ENCODE measurements at regions not wholly inside any gene's neighbourhood (a gene's known extent, or its start where the extent isn't known, plus 50 kb on each side); places are given as distances from the start of the nearest gene placed in this dataset.
"Not testable (repeated sequence)": the region's sequence is repeated elsewhere in the genome, so short reads cannot be mapped to it uniquely, and the experiment has no call there.

DNA sequence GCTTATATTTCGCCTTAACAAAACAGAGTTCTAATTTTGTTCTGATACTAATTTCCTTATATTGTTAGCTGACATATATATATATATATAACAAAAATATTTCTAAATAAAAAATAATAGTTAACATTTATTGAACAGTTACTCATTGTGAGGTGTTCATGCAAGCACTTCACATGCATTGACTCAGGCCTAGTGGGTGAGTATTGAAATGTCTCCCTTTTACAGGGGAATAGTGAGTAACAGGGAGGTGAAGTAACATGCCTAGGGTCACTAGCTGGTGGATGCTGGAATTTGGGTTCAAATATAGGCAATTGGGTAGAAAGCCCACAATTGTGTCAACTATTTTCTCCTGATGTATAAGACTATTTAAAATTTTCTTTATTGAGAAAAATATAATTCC lies 102.6 kb upstream of the ZPLD1 start:
- DNase-seq (ENCODE audit: low read depth), result no peak

DNA sequence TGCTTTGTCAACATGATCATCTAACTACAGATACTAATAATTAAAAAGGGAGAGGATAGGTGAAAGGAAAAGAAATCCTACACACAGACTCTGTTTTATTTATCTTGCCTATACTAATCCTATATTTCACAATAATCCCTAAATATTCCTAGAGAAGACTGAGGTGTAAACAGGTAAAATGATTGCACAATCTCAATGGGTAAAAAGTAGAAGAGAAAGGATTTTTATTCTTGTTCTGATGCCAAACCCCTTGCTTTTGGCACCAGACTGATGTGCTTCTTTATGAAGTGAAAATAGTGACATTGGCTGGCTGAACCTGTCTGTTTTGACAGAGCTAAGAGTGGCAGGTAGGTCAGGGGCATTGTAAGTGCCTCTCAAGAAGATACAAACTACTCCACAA lies 101.9 kb upstream of the ZPLD1 start:
- no peak for DNase-seq (ENCODE audit: low read depth)

DNA sequence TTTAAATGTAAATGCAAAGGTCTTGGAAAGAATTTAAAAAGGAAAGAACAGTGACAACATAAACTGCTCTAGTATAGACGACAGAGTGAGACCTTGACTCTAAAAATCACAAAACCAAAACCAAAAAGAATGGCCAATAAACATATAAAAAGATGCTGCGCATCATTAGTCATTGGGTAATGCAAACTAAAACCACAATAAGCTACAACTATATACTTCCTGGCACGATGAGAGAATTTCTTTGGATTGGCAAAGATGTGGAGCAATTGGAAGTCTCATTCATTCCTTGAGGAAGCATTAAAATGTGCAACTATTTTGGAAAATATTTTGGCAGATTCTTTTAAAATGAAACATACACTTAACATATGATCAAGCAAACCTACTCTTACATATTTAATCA lies 98.7 kb upstream of the ZPLD1 start:
- no peak for DNase-seq (ENCODE audit: low read depth)

DNA sequence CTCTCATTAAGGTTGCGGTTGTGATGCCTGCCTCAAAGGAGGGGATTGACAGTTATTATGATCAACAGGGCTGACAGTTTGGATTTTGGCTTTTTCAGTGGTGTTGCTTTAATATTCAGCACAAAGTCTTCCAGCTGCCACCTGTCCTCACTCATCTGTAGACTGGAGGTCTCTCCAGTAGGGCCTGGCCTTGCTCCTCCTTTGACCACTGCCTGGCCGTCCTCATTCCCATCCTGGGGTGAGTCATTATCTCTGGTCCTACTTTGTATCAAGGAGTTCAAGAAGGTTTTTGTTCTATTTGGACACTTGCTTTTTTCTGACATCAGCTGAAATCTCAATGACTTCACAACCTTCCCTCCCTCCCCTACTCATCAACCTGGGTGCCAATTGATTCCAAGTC lies 95.1 kb upstream of the ZPLD1 start:
- DNase-seq (ENCODE audit: low read depth), result no peak

DNA sequence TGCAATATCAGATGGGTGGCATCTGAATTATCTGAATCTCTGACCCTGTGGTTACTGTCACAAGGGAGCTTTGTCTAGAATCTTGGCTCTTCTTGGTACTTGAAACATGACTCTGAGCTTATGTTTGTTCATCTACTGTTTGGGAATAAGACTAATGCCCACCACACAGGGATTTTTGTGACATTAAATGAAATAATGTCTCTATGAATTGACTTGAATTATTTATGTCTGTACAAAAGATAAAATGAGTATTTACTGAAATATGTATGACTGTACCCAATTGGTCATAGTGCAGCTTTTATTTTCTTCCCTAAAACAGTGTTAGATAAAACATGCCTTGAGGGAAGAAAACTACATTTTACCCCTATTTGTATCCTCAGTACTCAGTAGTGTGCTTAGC lies 87.9 kb upstream of the ZPLD1 start:
- DNase-seq (ENCODE audit: low read depth), result no peak

DNA sequence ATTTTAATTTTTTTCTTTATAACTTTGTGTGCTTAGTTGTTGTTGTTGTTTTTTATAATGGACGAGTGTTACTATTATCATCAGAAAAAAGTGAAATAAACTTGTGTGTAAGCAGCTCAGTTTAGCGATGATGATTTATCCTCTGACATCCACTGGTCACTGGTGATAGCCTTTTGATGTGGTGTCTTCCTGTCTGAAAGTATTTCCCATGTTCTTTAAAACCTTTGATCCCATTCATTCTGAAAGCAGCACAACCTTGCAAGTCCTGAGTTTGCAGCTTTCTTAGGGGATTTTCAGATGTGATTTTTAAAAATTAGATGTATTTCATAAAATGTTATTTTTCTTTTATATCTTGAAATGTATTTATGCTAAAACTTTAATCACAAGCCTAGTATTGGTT lies 85.9 kb upstream of the ZPLD1 start:
- no peak for DNase-seq (ENCODE audit: low read depth)

DNA sequence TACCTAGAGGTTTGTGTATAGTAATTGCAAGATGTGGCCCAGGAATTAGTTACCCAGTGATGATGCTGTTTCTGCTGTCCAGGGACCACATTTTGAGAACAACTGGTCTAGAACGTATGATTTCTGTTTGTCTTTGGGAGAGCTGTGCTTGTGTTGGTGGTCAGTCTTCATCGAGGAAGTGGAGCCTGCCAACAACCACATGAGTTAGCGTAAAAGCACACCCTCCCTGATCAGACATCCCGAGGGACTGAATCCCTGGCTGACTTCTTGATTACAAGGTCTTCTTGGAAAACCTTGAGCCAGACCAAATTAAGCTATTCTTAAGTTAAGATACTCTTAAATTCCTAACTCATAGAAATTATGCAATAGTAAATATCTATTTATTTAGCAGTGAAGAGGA lies 81.7 kb upstream of the ZPLD1 start:
- no peak for DNase-seq (ENCODE audit: low read depth)

DNA sequence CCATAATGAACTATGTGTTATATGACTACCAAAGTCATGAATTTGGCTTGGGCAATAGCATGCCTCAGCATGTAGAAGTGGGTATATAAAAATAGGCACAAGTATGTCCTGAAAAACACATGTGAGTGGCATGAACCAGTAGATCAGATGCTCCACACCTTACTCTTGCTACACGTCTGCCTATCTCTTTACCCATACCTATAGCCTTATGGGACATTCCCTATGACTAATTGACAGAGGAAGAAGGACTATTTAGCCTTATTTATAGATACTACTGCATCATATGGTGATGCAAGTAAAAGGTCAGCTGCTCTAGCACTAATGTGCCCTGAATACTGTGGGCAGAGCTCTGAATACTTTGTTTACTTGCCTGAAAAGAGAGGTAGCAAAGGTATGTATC lies 81.0 kb upstream of the ZPLD1 start:
- no peak for DNase-seq (ENCODE audit: low read depth)

DNA sequence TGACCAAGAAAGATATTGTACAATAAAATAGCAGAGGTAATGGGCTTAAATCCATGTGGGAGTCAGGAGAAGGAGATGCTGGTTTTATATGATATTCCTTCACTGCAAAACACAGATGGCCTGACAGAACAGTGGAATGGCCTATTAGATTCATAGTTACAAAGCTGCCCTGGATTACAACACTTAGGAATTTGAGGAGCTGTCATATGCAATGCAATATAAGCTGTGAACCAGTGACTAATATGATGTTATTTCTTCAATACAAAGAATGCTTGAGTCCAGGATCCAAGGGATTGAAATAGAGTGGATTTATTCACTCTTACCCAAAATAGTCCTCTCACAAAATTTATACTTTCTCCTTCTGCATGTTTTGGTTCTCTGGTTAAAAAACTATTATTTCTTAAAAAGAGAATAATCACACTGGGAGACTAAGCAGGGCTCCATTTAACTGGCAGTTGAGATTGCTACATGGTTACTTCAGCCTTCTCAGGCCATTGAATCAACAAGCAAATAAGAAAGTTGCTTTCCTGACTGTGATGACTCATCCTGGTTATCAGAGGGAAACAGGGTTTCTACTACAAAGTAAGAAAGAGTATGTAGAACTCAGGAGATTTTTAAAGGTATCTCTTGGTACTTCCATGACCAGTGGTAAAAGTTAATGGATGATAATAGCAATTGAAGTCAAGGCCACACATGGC lies 79.8 kb upstream of the ZPLD1 start:
- peak; percentile 5 for DNase-seq (ENCODE audit: low read depth)

DNA sequence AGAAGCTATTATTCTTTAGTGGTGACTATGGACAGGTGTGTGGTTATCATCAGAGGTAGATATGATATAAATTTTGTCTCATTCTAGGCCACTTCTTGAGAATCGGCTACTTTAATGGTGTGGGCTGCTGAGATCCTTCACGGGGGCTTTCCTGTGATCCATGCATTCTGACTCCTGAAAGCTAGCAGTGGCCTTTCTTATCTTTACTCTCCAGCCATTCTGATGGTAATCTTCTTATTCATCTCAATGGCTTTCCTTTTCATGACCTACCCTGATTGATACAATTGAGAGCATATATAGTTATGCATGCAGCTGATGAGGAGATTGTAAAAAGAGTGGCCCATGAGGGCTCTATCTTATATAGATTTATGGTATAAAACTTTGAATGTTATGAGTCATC lies 78.3 kb upstream of the ZPLD1 start:
- no peak for DNase-seq (ENCODE audit: low read depth)

DNA sequence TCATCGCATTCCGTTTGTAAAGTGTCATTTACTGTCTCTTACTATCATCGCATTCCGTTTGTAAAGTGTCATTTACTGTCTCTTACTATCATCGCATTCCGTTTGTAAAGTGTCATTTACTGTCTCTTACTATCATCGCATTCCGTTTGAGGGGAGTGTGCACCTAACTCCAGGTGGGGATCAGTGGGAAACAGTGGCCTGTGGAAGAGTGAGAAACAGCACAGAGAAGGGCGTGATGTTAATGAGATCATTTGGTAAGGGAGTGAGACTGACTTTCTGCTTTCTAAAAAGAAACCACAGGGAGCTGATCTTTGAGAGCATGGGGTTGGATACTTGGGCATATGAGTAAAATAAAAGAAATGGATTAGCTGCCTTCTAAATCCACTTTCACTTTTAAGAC lies 77.5 kb upstream of the ZPLD1 start:
- not testable (repeated sequence) for DNase-seq (ENCODE audit: low read depth)

DNA sequence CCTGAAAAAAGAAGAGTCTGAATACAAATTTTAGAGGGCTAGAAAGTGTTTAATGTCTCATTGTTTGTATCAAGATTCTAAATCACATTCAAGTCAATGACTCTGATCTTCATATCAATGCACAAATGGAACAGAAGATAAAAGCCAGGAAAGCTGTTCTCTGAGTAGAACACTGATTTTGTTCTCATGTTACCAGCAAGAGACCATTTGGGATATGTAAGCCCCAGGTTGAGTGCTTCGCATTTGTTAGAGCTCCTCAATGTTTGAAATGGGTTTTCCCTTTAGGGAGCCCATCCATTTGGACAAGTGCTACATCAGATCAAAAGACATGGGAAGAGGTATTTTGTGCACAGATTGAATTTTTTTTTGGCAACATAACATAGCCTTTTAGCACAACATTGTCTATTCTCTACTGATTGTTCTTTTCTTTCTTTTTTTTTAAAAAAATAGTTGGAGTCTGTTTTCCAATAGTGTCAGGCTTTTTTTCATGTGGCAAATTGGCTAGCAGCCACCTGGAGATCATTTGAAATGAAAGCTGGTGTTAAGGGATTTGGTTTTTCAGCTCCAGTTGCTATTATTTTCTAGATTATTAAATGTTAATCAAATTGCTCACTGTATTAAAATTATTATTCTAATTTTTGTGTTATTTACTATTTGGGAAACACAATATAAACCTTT lies 74.5 kb upstream of the ZPLD1 start:
- no peak for DNase-seq (ENCODE audit: low read depth)

DNA sequence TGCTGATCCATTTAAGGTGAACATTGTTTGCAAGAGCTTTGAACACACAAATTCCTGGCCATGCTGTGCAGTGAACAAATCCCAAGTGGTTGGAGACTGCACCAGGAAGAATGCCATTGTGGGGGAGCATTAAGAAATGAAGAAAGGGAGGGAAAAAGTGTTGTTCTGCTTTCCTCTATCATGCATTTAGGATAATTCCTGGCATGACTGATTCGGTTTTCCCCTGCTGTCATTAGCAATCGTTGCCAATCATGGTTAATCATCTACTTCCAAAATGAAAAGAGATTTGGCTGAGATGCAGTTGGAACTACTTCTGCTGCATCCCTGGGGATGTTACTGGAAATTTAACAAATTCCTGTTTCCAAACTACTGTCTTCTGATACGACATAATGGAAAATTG lies 73.7 kb upstream of the ZPLD1 start:
- no peak for DNase-seq (ENCODE audit: low read depth)

DNA sequence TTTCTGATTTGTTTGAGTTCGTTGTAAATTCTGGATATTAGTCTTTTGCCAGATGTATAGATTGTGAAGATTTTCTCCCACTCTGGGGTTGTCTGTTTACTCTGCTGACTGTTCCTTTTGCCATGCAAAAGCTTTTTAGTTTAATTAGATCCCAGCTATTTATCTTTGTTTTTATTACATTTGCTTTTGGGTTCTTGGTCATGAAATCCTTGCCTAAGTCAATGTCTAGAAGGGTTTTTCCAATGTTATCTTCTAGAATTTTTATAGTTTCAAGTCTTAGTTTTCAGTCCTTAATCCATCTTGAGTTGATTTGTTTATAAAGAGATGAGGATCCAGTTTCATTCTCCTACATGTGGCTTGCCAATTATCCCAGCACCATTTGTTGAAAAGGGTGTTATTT lies 68.7 kb upstream of the ZPLD1 start:
- DNase-seq (ENCODE audit: low read depth), result not testable (repeated sequence)

DNA sequence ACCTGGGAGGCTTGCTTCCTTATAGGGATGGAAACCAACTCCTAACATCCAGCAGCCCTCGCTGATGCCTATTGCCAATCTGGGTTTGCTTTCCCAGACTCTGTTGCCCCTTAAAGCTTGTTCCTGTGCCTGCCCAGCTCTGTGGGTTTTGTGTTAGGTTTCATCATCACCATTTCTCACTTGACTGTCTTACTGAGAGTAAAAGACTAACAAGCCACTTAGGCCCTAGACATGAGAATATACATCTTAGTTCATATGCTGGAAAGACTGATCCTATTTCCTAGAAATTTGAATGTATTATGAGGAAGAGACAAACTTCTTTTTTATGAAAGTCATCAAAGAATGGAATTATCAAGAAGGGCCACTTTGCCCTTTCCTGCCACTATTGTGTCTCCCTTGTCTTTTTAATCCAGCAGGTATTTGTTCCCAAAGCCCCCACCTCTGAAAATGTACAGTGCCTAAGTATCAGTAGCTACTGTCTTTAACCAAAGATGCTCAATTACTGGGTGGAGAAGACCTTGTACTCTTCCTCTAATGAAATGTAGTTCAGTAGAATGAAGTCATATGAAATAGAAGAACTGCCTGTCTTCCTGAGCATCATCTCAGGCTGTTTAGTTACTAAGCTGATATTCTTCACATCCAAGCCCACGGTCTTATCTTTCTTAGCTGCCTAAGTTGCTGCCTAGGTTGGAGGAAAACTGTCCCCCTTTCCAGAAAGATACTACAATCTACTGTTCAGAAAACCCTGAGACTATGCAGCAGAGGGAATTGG lies 59.8 kb upstream of the ZPLD1 start:
- DNase-seq (ENCODE audit: low read depth), result no peak

DNA sequence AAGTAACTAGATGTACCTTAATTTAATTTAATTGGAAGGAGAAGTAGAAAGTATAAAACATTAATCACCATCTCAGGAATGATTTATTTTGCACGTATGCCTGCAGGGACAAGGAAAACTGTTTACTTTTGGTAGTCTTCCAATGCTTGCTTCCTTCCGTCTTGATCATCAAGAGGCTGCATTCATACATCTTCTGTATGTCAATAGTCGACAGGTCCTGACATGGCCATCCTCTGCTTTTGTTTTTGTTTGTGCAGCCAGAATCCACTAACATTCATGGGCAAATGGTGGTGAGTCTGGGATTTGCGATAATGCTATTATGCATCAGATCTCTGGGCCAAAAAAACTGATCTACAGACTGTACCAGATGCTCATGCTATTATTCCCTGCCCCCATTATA lies 56.6 kb upstream of the ZPLD1 start:
- no peak for DNase-seq (ENCODE audit: low read depth)

DNA sequence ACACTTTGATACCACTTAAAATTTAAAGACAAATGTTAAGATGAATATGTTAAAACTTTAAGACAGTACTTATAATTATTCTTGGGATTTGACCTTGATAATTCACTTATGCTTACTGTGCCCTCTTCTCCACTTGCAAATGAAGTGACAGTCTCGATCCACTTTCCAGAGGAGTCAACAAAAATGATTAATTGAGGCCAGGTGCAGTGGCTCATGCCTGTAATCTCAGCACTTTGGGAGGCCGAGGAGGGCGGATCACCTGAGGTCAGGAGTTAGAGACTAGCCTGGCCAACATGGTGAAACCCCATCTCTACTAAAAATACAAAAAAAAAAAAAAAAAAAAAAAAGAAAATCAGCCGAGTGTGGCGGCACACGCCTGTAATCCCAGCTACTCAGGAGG lies 52.6 kb upstream of the ZPLD1 start:
- not testable (repeated sequence) for DNase-seq (ENCODE audit: low read depth)

Data from EH (cell line).